Endothelial cell of umbilical vein (primary cell): ENCODE measurements at regions not wholly inside any gene's neighbourhood (a gene's known extent, or its start where the extent isn't known, plus 50 kb on each side); places are given as distances from the start of the nearest gene placed in this dataset.

Experiments
- BruUV-seq: library from RNA; stranded (reverse); fragments of 400-500 nt; replicated peaks from 2 replicates; lab custom pipeline; 2021; lab: Mats Ljungman, UMichigan
- CTCF ChIA-PET: fragments of 300-600, 350-600 bp; sonication (Branson Sonifier 250); formaldehyde crosslinking; loops from one replicate; lab custom pipeline; 2021; ENCODE audit warnings: antibody characterized with exemption, inconsistent platforms; lab: Charles Lee
- POLR2A ChIA-PET: fragments of 300-600, 350-600 bp; sonication (Branson Sonifier 250); formaldehyde crosslinking; loops from one replicate; lab custom pipeline; 2021; ENCODE audit warnings: antibody characterized with exemption, inconsistent platforms; lab: Charles Lee
- DNase-seq: peaks from one replicate; pipeline ENCODE4 v3.0.0-alpha.2; 2011; ENCODE audit warnings: low read depth, low spot score
- FAIRE-seq: peaks from 2 replicates; lab custom pipeline; 2011; peaks lifted over from hg19 to GRCh38; lab: Jason Lieb, UNC
- H2AFZ ChIP-seq: 2 replicates; pipeline ENCODE4 v1.6.0; 2012; ENCODE audit warnings: low read depth, low read length, control low read depth, inconsistent platforms
- H3K27ac ChIP-seq: 2 replicates; pipeline ENCODE4 v1.5.1; 2011; ENCODE audit warnings: low read depth, mild to moderate bottlenecking, control low read depth, low read length, moderate library complexity; ENCODE audit not compliant: insufficient read depth
- H3K27me3 ChIP-seq, 2 experiments: 2 replicates each; pipeline versions ENCODE4 v1.6.0 to v1.6.1; 2011; ENCODE audit warnings: low read length in 2 of 2, mixed read lengths in 1 of 2; ENCODE audit not compliant: control insufficient read depth in 2 of 2, insufficient read depth in 2 of 2
- H3K36me3 ChIP-seq, 2 experiments: 2 replicates in 1 of 2; 3 replicates in 1 of 2; pipeline ENCODE4 v1.5.1; 2011; ENCODE audit warnings: low read length in 2 of 2, mild to moderate bottlenecking in 1 of 2, moderate library complexity in 1 of 2; ENCODE audit not compliant: control insufficient read depth in 2 of 2, insufficient read depth in 2 of 2; ENCODE audit errors: extremely low read depth in 1 of 2
- H3K4me1 ChIP-seq: 3 replicates; pipeline ENCODE4 v1.5.1; 2011; ENCODE audit warnings: mild to moderate bottlenecking, low read length; ENCODE audit not compliant: control insufficient read depth, insufficient read depth; ENCODE audit errors: extremely low read depth
- H3K4me2 ChIP-seq: 2 replicates; pipeline ENCODE4 v1.6.1; 2011; ENCODE audit warnings: low read length, control low read depth, mixed read lengths; ENCODE audit not compliant: insufficient read depth
- H3K4me3 ChIP-seq, 3 experiments: fragments of 200-600 bp in 1 of 3; sonication (generic), shearing (Covaris generic) in 1 of 3; replicated peaks in 1 of 3; 2 replicates each; pipeline ENCODE4 v1.5.1; 2011 to 2016; ENCODE audit warnings: control low read depth in 3 of 3, low read length in 3 of 3, mild to moderate bottlenecking in 2 of 3, inconsistent platforms in 1 of 3, low read depth in 1 of 3, moderate library complexity in 1 of 3; ENCODE audit not compliant: insufficient read depth in 1 of 3
- H3K79me2 ChIP-seq: 2 replicates; pipeline ENCODE4 v1.6.0; 2012; ENCODE audit warnings: low read length, inconsistent platforms; ENCODE audit not compliant: control insufficient read depth, insufficient read depth
- H3K9ac ChIP-seq: replicated peaks from 2 replicates; pipeline ENCODE3; 2011; ENCODE audit warnings: low read length, control low read depth; ENCODE audit not compliant: insufficient read depth; ENCODE audit errors: extremely low read depth
- H3K9me1 ChIP-seq: replicated peaks from 3 replicates; pipeline ENCODE4 v1.6.0; 2011; ENCODE audit warnings: mild to moderate bottlenecking, low read length; ENCODE audit not compliant: control insufficient read depth, insufficient read depth; ENCODE audit errors: extremely low read depth
- H3K9me3 ChIP-seq: replicated peaks from 2 replicates; pipeline ENCODE4 v1.5.1; 2012; ENCODE audit warnings: low read length, inconsistent platforms; ENCODE audit not compliant: control insufficient read depth, insufficient read depth
- H4K20me1 ChIP-seq: replicated peaks from 2 replicates; pipeline ENCODE3; 2011; ENCODE audit warnings: mild to moderate bottlenecking, low read length; ENCODE audit not compliant: control insufficient read depth, insufficient read depth; ENCODE audit errors: extremely low read depth
- CTCF ChIP-seq, 2 donors: IDR thresholded peaks; 1 replicate in 1 of 2; 2 replicates in 1 of 2; pipeline ENCODE4 v1.5.1; 2011; ENCODE audit warnings: low read length in 2 of 2, mild to moderate bottlenecking in 2 of 2, moderate library complexity in 2 of 2, control low read depth in 1 of 2, inconsistent platforms in 1 of 2, low read depth in 1 of 2; ENCODE audit not compliant: insufficient read depth in 1 of 2; ENCODE audit errors: extremely low read depth in 1 of 2
- EZH2 ChIP-seq: IDR thresholded peaks from 2 replicates; pipeline ENCODE4 v1.6.1; 2012; ENCODE audit warnings: borderline replicate concordance, low read depth, mild to moderate bottlenecking, moderate library complexity, low read length, inconsistent platforms; ENCODE audit not compliant: severe bottlenecking
- FOS ChIP-seq: IDR thresholded peaks from 2 replicates; pipeline ENCODE4 v1.6.1; 2011; ENCODE audit warnings: mild to moderate bottlenecking, low read length, moderate library complexity, borderline replicate concordance; ENCODE audit not compliant: insufficient read depth
- GATA2 ChIP-seq: IDR thresholded peaks from 2 replicates; pipeline ENCODE4 v1.7.0; 2011; ENCODE audit warnings: low read depth, mild to moderate bottlenecking, moderate library complexity, mixed read lengths, low read length; ENCODE audit not compliant: insufficient read length, insufficient read depth
- JUN ChIP-seq: IDR thresholded peaks from 2 replicates; pipeline ENCODE4 v1.6.1; 2011; ENCODE audit warnings: borderline replicate concordance, low read depth; ENCODE audit not compliant: insufficient read length, insufficient read depth
- MAX ChIP-seq: IDR thresholded peaks from 2 replicates; pipeline ENCODE4 v1.6.1; 2011; ENCODE audit not compliant: insufficient read depth, insufficient read length
- MYC ChIP-seq: IDR thresholded peaks from one replicate; pipeline ENCODE4 v1.6.1; 2011; ENCODE audit warnings: mild to moderate bottlenecking, low read depth, low read length
- POLR2A ChIP-seq: IDR thresholded peaks from 2 replicates; pipeline ENCODE4 v1.6.1; 2012; ENCODE audit warnings: low read depth, mild to moderate bottlenecking, control low read depth, low read length
- POLR2AphosphoS5 ChIP-seq: IDR thresholded peaks from 2 replicates; pipeline ENCODE4 v1.6.1; 2012; ENCODE audit warnings: low read depth, mild to moderate bottlenecking, control low read depth, low read length, moderate library complexity; ENCODE audit not compliant: insufficient read depth
- dilution Hi-C: fragments of 300-500 bp; cut with MboI; formaldehyde crosslinking; loops from one replicate; pipeline ENCODE4 v1.15.0; 2019; ENCODE audit warnings: low sequenced_read_pairs; ENCODE audit not compliant: extremely low pct_ligation_motif_present
- intact Hi-C: fragments of 100-400 bp; cut with micrococcal nuclease; formaldehyde crosslinking; loops from one replicate; pipeline ENCODE4 v1.10.0; 2022

- no peak overlapping the region for H3K4me3 ChIP-seq
- H3K27ac ChIP-seq: no peak overlapping the region
- no peak overlapping the region for H3K9ac ChIP-seq
- no peaks in the 10 kb centered on the region for H3K27me3 ChIP-seq
- no peak overlapping the region for H2AFZ ChIP-seq
- no peaks in the 10 kb centered on the region for H3K4me1 ChIP-seq
- intact Hi-C loops: no loop called here
- no peaks in the 10 kb centered on the region for H4K20me1 ChIP-seq
- POLR2A ChIA-PET: no interaction called here
- no peaks in the 10 kb centered on the region for H3K36me3 ChIP-seq
- TF ChIP-seq EZH2 (no peak), GATA2 (no peak)
- dilution Hi-C loops: no loop called here
- CTCF ChIA-PET: no interaction called here
- H3K9me3 ChIP-seq: no peaks in the 10 kb centered on the region
- BruUV-seq: no TSS peak
- no peak for DNase-seq
- no peak overlapping the region for H3K4me2 ChIP-seq
- no peaks in the 10 kb centered on the region for H3K79me2 ChIP-seq
- no peaks in the 10 kb centered on the region for H3K9me1 ChIP-seq
- FAIRE-seq: no peak
Observed at GRCh38 chr6:8274226-8274625, 161.1 kb downstream of the SLC35B3 start.

DNA sequence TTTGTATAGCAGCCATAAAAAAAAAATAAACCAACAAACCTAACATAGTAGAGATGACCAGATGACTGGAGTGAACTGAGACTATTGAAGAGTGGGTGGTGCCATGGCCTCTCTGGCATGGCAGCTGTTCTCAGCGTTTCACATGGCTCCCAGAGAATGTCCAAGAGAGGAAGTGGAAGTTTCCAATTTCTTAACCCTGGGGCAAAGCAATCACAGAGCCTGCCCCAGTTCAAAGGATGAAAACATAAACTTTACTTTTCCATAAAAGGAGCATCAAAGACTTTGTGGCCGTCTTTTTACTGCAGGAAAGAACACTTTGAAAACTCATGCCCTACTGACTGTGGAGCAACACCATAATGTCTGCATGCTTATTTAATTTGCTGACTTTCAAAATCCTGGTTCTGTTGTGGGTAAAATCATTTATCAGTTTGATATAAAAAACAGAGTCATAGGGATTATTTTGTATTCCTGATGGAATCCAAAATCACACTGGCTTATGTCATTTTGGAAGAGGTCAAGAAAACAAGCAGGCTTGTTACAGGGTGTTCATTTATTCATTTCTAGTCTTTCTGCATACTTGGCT lies 165.4 kb downstream of the SLC35B3 start:
- CTCF ChIA-PET: no interaction called here
- no peak for TF ChIP-seq GATA2
- no peak for TF ChIP-seq MYC
- TF ChIP-seq MAX: no peak
- no peak for TF ChIP-seq JUN
- TF ChIP-seq FOS: no peak
- TF ChIP-seq POLR2AphosphoS5: no peak
- no peak for TF ChIP-seq CTCF (IDR thresholded peaks at IDR 0.05; ENCODE audit: extremely low read depth in 1 of 2, insufficient read depth in 1 of 2, low read depth in 1 of 2, low read length in 2 of 2)
- no peak for TF ChIP-seq POLR2A
- no peak for TF ChIP-seq EZH2
- H3K4me1 ChIP-seq: no peaks in the 10 kb centered on the region
- POLR2A ChIA-PET: no interaction called here
- H3K27me3 ChIP-seq: no peaks in the 10 kb centered on the region
- H3K27ac ChIP-seq: no peak overlapping the region
- H3K9me3 ChIP-seq: no peaks in the 10 kb centered on the region
- intact Hi-C loops: no loop called here
- no peak overlapping the region for H3K9ac ChIP-seq
- no TSS peak for BruUV-seq
- FAIRE-seq (no peak), DNase-seq (no peak)
- no peaks in the 10 kb centered on the region for H3K9me1 ChIP-seq
- no peaks in the 10 kb centered on the region for H4K20me1 ChIP-seq
- no peak overlapping the region for H3K4me2 ChIP-seq
- no peak overlapping the region for H3K4me3 ChIP-seq
- H3K79me2 ChIP-seq: no peaks in the 10 kb centered on the region
- H3K36me3 ChIP-seq: no peaks in the 10 kb centered on the region
- dilution Hi-C loops: no loop called here
- no peak overlapping the region for H2AFZ ChIP-seq
